ENCODE measurements at regions not wholly inside any gene's neighbourhood (a gene's known extent, or its start where the extent isn't known, plus 50 kb on each side); places are given as distances from the start of the nearest gene placed in this dataset.

DNA sequence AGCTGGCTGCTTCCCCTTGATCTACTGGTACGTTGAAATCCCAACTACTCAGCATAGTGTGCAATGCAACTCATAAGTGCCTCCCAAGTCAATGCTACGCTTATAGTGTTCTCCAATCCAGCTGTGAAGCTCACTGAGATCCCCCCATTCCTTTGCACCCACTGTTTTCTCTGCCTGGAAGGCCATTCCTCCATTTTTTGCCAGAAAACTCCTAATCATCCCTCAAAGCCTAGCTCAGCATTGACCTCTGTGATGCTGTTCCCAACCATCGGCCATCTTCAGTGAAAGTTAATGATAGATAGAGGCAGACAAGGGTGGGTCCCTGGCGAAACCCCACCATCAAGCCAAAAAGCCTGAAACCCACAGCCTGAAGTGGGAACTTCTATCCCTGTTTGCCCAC, 211.0 kb downstream of the ENC1 start:
- no peaks in the 10 kb centered on the region for H3K79me2 ChIP-seq (ENCODE audit: low read length)
- DNase-seq, result no peak
- H3K4me1 ChIP-seq (ENCODE audit: low read length), result peaks cover 9% of the 10 kb centered on the region; the same call in 1 of the 2 replicates
- H3K36me3 ChIP-seq (replicated peaks; ENCODE audit: insufficient read depth, low read length), result no peaks in the 10 kb centered on the region
- H3K4me2 ChIP-seq (ENCODE audit: low read depth, low read length), result no peak overlapping the region
- H3F3A ChIP-seq (ENCODE audit: insufficient read depth, low read length), result no peaks in the 10 kb centered on the region
- H3K27me3 ChIP-seq (replicated peaks; ENCODE audit: insufficient read depth, low read length), result no peaks in the 10 kb centered on the region
- no peaks in the 10 kb centered on the region for H3K9me2 ChIP-seq (replicated peaks; ENCODE audit: insufficient read depth, low read length)
- H3K9me3 ChIP-seq (replicated peaks; ENCODE audit: insufficient read depth, low read length), result no peaks in the 10 kb centered on the region
- TF ChIP-seq EZH2phosphoT487 (IDR thresholded peaks at IDR 0.05; ENCODE audit: low read length), result no peak
- TF ChIP-seq EZH2 (optimal IDR thresholded peaks at IDR 0.05; ENCODE audit: low read depth, low read length), result no peak
- TF ChIP-seq, protein P1, sequence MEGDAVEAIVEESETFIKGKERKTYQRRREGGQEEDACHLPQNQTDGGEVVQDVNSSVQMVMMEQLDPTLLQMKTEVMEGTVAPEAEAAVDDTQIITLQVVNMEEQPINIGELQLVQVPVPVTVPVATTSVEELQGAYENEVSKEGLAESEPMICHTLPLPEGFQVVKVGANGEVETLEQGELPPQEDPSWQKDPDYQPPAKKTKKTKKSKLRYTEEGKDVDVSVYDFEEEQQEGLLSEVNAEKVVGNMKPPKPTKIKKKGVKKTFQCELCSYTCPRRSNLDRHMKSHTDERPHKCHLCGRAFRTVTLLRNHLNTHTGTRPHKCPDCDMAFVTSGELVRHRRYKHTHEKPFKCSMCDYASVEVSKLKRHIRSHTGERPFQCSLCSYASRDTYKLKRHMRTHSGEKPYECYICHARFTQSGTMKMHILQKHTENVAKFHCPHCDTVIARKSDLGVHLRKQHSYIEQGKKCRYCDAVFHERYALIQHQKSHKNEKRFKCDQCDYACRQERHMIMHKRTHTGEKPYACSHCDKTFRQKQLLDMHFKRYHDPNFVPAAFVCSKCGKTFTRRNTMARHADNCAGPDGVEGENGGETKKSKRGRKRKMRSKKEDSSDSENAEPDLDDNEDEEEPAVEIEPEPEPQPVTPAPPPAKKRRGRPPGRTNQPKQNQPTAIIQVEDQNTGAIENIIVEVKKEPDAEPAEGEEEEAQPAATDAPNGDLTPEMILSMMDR (IDR thresholded peaks at IDR 0.05; ENCODE audit: low read length), result no peak
- no peak overlapping the region for H2AFZ ChIP-seq (ENCODE audit: low read length)
- no peak overlapping the region for H3K9ac ChIP-seq (ENCODE audit: low read length)
- H4K20me1 ChIP-seq (ENCODE audit: insufficient read depth, low read length), result no peaks in the 10 kb centered on the region
- H3K27ac ChIP-seq (ENCODE audit: low read length), result no peak overlapping the region
- no peak overlapping the region for H3K4me3 ChIP-seq (ENCODE audit: low read length)

DNA sequence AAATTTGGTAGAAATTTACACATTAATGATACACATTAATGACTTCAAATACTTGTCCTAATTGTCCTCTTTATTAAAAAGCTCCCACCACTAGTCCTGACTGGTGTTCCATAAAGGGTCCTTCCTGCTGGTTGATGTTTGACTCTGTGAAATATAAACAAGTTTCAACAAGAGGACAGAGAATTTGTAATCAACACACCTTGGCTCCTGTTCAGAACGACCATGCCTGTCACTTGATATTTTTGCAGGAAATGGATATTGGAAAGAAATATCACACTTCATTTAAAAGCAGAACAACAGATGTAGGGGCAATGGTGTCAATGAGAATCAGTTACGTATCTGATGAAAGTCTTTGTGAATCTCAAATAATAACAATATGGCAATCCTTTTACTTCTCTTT, 211.7 kb downstream of the ENC1 start:
- Histone ChIP-seq H3K79me2 (ENCODE audit: low read length) (no peaks in the 10 kb centered on the region), H2AFZ (ENCODE audit: low read length) (no peak overlapping the region), H3K4me3 (ENCODE audit: low read length) (no peak overlapping the region), H3F3A (ENCODE audit: insufficient read depth, low read length) (no peaks in the 10 kb centered on the region), H3K9ac (ENCODE audit: low read length) (no peak overlapping the region), H4K20me1 (ENCODE audit: insufficient read depth, low read length) (no peaks in the 10 kb centered on the region), H3K27ac (ENCODE audit: low read length) (no peak overlapping the region), H3K9me3 (replicated peaks; ENCODE audit: insufficient read depth, low read length) (no peaks in the 10 kb centered on the region), H3K27me3 (replicated peaks; ENCODE audit: insufficient read depth, low read length) (no peaks in the 10 kb centered on the region), H3K9me2 (replicated peaks; ENCODE audit: insufficient read depth, low read length) (no peaks in the 10 kb centered on the region), H3K4me2 (ENCODE audit: low read depth, low read length) (no peak overlapping the region), H3K36me3 (replicated peaks; ENCODE audit: insufficient read depth, low read length) (no peaks in the 10 kb centered on the region), H3K4me1 (ENCODE audit: low read length) (peaks cover 9% of the 10 kb centered on the region; the same call in 1 of the 2 replicates)
- TF ChIP-seq, protein P1 (IDR thresholded peaks at IDR 0.05; ENCODE audit: low read length), result no peak
- TF ChIP-seq EZH2 (optimal IDR thresholded peaks at IDR 0.05; ENCODE audit: low read depth, low read length), result no peak
- no peak for TF ChIP-seq EZH2phosphoT487 (IDR thresholded peaks at IDR 0.05; ENCODE audit: low read length)
- DNase-seq, result no peak

DNA sequence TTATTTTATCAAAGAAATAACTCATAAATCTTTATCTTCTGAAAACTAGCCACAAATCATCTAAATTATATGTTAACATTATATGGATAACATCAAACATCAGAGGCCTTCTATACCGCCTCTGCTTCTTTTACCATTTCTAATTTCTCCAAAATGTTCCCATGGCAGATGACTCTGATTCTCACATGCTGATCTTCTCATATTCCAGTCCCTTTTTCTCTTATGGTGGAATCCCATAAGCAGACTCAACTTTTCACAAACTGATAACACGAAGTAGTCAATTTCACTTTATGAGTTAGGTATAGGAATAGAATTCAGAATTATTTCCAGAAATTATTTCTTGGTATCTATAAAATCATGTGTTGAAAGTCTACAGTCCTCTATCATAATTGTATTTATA, 212.3 kb downstream of the ENC1 start:
- no peaks in the 10 kb centered on the region for H3K27me3 ChIP-seq (replicated peaks; ENCODE audit: insufficient read depth, low read length)
- H3K4me2 ChIP-seq (ENCODE audit: low read depth, low read length), result no peak overlapping the region
- no peak overlapping the region for H3K27ac ChIP-seq (ENCODE audit: low read length)
- no peaks in the 10 kb centered on the region for H3K36me3 ChIP-seq (replicated peaks; ENCODE audit: insufficient read depth, low read length)
- 0 out of 2 replicates have a peak, but pooled peaks cover 3% of the 10 kb centered on the region for H3K4me1 ChIP-seq (ENCODE audit: low read length)
- H2AFZ ChIP-seq (ENCODE audit: low read length), result no peak overlapping the region
- no peak for DNase-seq
- H3K79me2 ChIP-seq (ENCODE audit: low read length), result no peaks in the 10 kb centered on the region
- H3F3A ChIP-seq (ENCODE audit: insufficient read depth, low read length), result no peaks in the 10 kb centered on the region
- H4K20me1 ChIP-seq (ENCODE audit: insufficient read depth, low read length), result no peaks in the 10 kb centered on the region
- H3K9me3 ChIP-seq (replicated peaks; ENCODE audit: insufficient read depth, low read length), result no peaks in the 10 kb centered on the region
- no peak overlapping the region for H3K4me3 ChIP-seq (ENCODE audit: low read length)
- H3K9me2 ChIP-seq (replicated peaks; ENCODE audit: insufficient read depth, low read length), result no peaks in the 10 kb centered on the region
- TF ChIP-seq, protein P1 (IDR thresholded peaks at IDR 0.05; ENCODE audit: low read length), result no peak
- TF ChIP-seq EZH2 (optimal IDR thresholded peaks at IDR 0.05; ENCODE audit: low read depth, low read length) (no peak), EZH2phosphoT487 (IDR thresholded peaks at IDR 0.05; ENCODE audit: low read length) (no peak)
- no peak overlapping the region for H3K9ac ChIP-seq (ENCODE audit: low read length)
